Hypothalamus (tissue), 51 donors: ENCODE measurements at regions not wholly inside any gene's neighbourhood (a gene's known extent, or its start where the extent isn't known, plus 50 kb on each side); places are given as distances from the start of the nearest gene placed in this dataset.
"Not testable (repeated sequence)": the region's sequence is repeated elsewhere in the genome, so short reads cannot be mapped to it uniquely, and the experiment has no call there.

ENCODE experiments used
- DNase-seq, 51 donors: peaks; one replicate each; lab custom pipeline; 2025; lab: John Stamatoyannopoulos, UW

DNA sequence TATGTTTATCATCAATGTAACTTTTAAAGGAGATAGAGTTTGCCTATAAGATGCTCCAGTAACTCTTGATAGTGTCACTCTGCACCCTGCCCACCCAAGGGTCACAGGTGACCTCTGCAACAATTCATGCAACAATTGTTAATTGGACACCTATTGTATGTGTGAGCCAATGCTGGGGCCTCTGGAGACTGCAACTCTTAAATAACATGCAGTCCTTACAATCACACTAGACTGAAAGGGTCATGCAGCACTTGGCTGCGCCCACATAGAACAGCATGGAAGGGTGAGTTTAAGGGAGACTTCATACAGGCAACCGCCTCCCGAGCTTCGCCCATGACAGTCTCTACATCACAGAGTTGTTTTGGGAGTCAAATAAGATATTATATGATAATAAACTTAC is 137.1 kb upstream of the TWIST2 start:
- DNase-seq, result no peak

DNA sequence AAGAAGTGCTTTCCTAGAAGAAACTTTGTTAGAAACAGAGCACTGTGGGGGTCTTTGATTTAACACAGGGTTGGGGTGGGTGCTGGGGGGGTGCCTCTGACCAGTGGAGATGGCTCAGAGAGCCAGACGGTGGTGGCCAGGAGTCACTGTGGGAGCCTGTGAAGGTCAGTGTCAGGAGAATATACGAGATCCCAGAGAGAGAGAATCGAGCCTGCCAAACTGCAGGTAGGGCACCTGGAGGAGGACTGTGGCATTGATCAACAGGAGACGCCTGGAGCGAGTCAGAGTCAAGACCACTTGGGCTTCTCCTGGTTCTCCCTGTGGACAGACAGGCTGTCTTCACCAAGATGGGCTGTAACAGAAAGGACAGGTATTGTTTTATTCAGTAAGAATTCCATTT is 136.5 kb upstream of the TWIST2 start:
- no peak for DNase-seq

DNA sequence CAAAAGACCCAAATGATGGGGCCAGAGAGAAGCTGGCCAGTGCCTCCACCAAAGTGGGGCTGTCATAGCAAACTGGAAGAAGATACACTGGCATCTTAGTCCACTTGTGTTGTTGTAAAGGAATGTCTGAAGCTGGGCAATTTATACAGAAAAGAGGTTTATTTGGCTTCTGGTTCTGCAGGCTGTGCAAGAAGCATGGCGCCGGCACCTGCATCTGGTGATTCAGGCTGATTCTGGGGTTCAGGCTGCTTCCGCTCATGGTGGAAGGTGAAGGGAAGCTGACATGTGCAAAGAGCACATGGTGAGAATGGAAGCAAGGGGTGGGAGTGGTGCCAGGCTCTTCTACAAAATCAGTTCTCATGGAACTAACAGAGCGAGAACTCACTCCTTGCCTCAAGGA is 135.9 kb upstream of the TWIST2 start:
- DNase-seq, result no peak

DNA sequence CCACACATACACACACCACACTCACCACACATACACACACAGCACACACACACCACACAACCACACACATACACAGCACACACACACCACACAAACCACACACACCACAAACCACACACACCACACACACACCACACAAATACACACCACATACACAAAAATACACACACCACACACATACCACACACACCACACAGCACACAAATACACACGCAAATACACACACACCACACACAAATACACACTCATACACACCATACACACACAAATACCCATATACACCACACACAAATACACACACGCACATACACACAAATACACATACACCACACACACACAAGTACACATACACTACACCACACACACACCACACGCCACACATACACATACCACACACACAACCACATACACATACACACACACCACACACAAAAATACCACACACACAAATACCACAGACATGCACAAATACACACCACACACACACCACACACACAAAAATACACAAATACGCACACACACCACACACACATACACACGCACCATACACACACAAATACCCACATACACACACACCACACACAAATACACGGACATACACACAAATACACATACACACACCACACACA is 134.6 kb upstream of the TWIST2 start:
- DNase-seq, result no peak

DNA sequence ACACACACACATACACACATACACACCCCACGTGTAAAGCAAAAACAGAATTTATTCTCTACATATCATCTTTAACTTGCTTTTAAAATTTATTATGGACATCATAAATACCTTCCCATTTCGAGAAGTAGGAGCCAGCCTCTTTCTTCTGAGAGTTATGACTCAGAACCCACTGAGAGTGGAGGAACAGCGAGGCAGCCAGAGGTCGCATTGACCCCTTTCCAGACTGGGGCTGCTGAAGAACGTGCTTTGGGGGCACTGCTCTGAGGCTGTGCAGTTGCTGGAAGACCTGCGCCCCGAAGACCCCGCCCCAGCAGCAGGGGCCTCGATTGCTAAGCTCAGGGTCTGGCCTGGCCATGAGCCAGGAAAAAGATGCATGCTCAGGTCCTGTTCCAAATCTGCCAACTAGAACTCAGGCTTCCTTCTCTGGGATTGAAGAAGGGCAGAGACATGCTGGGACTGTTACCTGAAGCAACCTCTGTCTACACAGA is 133.8 kb upstream of the TWIST2 start:
- DNase-seq, result no peak

DNA sequence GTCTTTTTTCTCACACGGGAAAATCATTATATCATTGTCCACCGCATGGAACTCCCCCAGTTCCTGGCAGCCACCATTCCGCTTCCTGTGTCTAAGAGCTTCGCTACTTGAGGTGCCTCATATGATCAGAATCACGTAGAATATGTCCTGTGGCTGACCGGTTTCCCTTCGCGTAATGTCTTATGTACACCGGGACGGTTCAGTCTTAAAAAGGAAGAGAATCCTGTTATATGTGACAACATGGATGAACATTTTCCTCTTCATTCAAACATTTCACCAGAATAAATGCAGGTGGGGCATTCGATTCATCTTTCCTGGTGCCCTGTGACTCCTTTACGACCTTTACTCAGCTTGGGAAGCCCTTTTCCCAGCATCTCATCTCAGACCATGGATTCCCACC is 131.7 kb upstream of the TWIST2 start:
- no peak for DNase-seq

DNA sequence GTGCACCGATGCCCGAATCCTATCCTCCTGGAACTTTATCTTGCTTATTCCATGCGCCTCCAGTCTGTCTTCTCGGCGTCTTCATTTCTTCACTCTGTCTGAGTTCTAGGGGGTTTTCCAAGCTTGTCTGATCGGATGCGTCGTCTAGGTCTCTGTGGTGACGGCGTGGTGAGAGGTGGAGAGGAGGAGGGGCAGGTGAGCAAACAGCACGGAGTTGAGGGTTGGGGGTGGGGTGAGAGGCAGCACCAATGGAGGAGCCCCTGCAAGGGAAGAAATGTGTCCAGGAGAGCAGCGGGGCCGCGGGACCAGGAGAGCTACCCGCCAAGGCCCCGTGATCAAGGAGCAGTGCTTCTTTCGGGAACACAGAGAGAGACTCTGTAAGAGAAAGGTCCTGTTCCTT is 131.3 kb upstream of the TWIST2 start:
- no peak for DNase-seq

DNA sequence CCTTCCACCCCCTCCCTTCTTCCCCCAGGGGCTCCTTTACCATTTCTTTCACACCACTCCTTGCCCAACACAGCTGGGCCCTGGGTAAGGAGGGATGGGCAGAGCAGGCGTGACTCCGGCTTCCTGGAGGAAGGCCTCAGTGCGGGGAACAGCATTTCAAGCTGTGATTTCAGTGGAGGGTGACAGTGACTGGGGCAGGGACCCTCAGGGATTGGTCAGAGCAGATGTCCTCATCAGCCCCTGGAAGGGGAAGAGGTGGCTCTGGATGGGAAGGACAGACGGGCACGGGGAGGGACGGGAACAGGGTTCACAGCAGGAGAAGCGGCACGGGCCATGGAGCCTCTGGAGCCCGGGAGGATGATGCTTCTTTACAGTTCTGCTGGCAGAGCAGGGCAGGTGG is 130.8 kb upstream of the TWIST2 start:
- no peak for DNase-seq

DNA sequence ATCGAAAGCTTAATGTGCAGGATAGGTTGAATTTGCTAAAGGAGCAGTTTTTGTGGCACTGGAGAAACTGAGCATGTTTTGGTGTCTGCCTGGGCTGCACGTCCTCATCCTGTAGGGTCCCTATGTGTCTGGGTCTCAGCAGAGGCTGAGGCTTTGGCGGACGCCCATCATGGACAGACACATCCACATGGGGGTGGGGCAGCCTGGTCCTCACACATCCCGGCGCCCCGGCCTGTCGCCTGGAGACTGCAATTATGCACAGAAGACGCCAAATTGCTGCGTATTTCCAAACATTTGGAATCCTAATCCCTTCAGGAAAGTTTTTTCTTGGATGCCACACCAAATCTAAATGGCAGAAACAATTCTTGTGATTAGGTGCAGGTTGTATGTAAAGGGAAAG is 128.2 kb upstream of the TWIST2 start:
- DNase-seq, result no peak

DNA sequence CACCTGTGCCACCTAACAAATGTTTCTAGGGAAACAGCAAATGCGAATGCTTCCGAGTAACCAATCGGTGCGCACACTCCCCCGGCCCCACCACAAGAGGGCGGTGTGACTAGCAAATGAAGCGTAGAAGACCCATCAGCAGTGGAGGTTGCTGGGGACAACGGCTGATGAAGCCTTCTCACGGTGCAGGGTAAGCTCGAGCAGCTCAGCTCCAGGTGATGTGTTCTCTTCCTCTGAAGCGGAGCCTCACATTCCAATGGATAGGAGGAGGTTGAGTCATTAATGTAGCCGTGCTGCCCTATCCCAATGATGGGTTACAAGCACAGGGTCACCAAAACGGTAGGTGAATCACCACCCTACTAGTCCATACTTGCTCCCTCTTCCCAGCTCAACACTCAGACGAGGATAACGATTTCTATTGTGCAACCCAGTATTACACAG is 127.6 kb upstream of the TWIST2 start:
- peak in 2 of 51 donors; percentile 7 to 43 for DNase-seq

DNA sequence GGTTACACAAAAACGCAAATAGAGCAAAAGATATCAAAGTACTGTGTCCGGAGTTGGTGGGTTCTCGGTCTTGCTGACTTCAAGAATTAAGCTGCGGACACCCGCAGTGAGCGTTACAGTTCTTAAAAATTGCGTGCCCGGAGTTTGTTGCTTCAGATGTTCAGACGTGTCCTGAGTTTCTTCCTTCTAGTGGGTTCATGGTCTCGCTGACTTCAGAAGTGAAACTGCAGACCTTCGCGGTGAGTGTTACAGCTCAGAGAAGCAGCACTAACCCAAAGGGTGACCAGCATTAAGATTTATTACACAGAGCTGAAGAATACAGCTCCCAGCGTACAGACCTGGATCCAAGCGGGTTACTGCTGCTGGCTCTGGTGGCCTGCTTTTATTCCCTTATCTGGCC is 125.7 kb upstream of the TWIST2 start:
- no peak for DNase-seq

DNA sequence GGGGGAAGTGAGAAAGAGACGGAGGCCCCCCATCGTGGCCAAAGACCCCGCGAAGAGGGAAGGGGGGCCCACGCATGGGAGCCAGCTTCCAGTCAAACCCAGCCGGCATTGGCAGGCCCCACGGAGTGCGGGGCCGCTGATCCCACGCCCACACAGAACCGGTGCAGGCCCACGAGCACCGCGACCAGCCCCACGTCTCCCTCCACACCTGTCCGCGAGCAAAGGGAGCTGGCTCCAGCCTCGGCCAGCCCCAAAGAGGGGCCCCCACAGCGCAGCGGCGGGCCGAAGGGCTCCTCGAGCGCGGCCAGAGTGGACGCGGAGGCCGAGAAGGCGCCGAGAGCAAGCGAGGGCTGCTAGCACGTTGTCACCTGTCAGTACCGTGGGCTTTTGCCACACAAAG is 125.0 kb upstream of the TWIST2 start:
- no peak for DNase-seq

DNA sequence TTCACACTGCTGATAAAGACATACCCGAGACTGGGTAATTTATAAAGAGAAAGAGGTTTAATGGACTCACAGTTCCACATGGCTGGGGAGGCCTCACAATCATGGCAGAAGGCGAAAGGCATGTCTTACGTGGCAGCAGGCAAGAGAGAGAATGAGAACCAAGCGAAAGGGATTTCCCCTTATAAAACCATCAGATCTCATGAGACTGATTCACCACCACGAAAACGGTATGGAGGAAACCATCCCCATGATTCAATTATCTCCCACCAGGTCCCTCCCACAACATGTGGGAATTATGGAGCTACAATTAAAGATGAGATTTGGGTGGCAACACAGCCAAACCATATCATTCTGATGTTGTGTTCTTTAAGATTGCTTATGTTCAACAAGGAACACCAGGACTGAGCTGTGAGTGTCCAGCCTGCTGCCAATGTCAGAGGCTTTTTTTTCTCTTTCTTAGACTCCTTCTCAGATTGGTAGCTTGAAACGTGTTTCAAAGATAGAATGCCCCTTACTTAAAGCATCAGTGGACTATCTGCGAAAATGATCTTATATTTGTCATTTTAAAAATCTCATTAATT is 124.1 kb upstream of the TWIST2 start:
- not testable (repeated sequence) for DNase-seq

DNA sequence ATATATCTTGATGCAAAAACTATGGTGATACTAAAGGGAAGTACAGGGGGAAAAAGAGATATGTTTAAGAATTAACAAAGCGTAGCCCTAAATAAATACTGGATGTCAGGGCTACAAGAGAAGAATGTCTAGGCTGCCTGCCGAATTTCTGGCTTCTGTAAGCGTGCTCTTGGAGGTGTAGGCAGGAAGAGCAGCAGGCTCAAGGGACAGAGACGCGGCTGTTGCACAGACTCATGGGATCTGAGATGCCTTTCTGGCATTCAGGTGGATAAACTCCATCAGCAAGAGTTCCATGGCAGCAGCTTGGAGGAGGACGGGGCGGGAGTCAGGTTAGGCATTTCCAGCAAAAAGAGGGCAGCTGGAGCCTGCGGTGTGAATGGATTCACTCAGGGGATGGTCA is 123.2 kb upstream of the TWIST2 start:
- DNase-seq, result no peak

DNA sequence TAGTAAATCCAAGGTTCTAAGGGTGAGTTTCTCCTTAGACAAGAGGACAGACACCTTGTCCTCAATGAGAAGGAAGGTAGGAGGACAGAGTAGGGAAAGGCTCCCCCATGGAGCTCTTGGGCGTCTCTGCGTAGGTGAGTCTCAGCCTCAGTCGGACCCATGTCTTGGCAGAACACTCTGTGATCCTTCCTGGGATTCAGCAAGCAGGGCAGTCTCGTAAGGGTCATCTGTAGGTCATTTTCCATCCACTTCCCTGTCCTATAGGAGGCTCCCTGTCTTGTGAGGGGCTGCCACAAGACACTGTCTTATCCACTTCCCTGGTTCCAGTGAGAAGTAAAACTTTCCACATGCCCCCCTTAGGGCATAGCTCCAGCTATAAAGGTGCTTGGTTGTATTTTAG is 122.6 kb upstream of the TWIST2 start:
- no peak for DNase-seq

DNA sequence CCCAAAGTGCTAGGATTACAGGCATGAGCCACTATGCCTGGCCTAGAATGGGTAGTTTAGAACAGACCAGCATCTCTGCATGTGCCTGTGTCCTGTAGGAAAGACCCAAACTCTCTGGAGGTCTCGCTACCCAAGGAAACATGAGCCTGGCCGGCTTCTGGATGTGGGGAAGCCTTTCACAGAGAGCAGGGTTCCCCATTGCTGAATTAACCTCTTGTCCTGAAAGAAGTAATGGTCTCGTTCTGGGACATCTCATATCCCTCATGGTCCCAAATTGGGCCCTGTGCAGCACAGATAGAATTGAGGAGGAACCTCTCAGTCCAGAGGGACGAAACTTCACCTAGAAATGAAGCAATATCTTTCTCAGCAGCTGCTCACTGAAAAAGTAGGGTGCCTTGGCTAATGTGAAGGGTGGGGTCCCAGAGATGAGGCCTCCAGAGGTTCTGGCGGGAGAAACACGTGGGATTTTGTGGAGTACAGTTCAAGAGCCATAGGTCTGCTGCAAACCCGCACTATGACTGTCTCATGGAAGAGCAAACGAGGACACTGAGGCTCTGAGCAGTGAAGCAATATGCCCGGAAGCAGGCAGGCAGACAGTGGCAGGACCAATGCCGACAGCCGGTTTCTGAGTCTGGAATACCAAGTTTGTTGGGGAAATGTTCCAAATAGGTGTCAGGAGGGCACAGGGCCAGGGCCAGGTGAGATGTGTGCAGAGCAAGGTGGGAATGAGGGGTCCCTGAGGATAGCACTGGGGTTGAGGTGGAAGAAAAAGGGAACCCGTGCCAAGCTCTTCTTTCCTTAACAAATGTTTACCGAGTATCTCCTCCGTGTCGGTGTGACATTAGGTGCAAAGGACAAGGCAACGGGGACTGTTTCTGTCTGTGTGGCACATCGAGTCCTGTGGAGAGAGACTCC is 121.0 kb upstream of the TWIST2 start:
- DNase-seq, result no peak

DNA sequence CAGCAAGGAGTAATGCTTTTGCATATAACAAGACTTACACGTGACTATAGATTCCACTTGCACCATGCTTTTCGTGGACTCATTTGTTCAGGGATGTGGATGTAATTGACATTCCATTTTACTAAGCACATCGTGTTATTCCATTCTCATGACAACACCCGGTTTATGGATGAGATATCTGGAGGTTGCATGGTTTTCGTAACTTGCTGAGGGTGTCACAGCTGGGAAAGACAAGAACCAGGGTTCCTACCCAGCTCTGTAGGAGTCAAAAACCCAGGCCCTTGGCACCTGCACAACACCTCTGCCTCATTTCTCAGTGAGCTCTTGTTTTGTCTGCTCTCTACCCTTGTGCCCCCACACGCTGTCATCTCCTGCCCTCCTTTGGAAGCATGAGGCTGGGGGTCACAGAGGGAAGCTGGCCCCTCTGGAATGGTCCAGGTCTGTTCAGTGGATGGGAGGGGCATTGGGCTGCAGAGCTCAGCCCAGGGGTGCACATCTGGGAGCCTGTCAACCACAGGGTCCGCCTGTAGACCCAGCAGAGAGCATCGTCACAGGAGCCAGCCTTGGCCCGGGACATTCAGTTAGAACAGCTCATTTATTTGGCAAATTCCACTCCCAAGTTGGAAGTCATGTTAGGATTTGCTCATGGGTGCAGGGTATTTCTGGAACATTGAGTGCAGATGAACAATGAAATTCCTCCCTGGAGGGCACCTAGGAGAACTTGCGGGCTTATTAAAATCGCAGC is 120.1 kb upstream of the TWIST2 start:
- DNase-seq, result peak in 1 of 51 donors; percentile 20

DNA sequence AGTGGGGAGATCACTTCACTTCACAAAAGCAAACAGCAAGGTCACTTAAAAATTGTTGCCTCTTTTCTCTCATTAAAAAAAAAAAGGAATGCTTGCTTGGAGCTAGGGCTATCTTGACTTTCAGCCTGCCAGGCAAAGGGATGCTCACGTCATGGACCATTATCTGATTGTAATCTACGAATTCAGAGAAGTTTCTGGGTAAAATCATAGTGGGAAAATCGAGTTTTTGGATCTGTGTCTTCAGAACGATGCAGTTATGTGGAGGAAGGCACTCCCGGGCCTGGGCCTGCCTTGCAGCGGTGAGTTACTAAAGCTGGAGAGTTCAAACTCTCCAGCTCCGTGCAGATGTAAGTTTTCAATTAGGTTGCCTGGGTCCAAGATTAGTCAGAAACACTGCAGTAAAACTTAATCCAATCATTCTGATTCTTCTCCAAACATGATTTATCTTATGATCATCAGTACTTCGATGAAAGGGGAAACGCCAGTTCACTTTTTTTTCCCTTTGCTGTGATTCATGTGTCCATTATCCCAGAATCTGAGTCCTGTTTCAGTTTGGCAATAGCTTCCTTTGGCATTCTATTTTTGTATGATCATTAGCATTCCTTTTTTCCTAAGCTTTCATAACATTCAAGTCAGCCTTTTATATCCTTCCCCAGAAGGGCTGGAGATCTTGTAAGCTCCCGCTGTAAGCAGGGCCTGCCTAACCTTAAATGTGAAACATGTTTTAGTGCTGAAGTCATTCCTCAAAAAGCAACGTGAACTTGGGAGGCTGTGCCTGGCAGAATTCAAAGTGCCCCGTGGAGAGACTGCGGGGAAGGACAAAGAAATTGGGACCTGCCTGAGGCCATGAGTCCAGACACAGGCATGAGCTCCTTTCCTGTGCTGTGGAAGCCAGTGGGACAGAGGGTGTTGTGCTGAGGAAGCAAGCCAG is 119.3 kb upstream of the TWIST2 start:
- no peak for DNase-seq

DNA sequence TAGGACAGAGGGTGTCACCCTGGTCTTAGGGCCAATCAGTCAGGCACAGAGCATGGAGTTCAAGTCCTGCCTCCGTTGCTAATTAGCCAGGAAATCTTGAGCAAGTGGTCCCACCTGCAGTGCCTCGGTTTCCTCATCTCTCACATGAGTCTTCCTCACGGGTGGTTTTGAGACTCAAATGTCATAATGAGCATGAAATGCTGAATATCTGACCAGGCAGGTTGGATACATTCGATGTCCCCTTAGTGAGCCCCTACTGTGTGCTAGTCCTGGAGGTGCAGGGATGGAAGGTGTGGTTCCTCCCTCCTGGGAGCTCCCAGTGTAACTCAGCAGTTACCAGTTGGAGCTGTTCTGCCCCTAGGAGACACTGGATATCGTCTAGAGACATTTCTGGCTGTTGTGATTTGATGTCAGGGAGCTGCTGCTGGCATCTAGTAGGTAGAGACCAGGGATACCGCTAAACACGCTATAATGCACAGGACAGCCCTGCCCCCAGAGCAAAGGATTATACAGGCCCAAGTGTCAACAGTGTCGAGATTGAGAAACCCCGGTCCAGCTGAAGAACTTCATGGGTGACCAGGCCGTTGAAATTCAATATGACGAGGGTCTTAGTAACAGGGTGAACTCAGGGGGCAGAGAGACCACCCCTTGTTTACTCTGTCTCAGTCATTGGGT is 118.5 kb upstream of the TWIST2 start:
- no peak for DNase-seq
